Peyer's patch (tissue), 4 donors: ENCODE measurements at regions not wholly inside any gene's neighbourhood (a gene's known extent, or its start where the extent isn't known, plus 50 kb on each side); places are given as distances from the start of the nearest gene placed in this dataset.

ENCODE experiments used
- POLR2A ChIP-seq, 2 donors: fragments of 450-650 bp; IDR thresholded peaks; one replicate each; pipeline ENCODE4 v1.5.1; 2017; ENCODE audit warnings: antibody characterized with exemption in 2 of 2, mild to moderate bottlenecking in 2 of 2, moderate library complexity in 2 of 2
- TF ChIP-seq, protein P1 (sequence below), 6 experiments: fragments of 450-650 bp in 4 of 6; fragments of 200-600 bp in 2 of 6; sonication (generic) in 1 of 6; IDR thresholded peaks; one replicate each; pipeline ENCODE4 v1.5.1; 2017 to 2019; ENCODE audit warnings: antibody characterized with exemption in 6 of 6, mild to moderate bottlenecking in 3 of 6, moderate library complexity in 1 of 6

DNA sequence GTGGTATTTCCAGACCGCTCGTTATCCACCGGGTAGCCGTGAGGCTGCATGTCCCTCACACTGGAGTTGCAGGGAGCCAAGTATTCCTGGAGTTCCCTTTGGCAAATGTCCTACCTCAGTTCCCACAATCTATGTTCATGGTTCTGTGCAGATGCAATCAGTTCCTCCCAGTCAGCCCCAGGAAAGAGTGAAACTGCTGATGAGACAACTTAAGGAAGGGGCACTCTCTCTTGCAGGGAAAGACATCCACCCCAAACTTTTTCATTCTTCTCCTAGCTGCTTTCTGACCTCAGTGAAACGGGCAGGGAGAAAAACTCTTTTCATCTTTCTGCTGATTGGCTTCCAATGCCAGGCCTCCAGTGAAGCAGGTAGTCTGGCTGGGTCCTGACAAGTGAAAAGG lies 205.1 kb upstream of the TMEM45B start:
- TF ChIP-seq POLR2A (IDR thresholded peaks at IDR 0.05), result no peak
- TF ChIP-seq, protein P1, sequence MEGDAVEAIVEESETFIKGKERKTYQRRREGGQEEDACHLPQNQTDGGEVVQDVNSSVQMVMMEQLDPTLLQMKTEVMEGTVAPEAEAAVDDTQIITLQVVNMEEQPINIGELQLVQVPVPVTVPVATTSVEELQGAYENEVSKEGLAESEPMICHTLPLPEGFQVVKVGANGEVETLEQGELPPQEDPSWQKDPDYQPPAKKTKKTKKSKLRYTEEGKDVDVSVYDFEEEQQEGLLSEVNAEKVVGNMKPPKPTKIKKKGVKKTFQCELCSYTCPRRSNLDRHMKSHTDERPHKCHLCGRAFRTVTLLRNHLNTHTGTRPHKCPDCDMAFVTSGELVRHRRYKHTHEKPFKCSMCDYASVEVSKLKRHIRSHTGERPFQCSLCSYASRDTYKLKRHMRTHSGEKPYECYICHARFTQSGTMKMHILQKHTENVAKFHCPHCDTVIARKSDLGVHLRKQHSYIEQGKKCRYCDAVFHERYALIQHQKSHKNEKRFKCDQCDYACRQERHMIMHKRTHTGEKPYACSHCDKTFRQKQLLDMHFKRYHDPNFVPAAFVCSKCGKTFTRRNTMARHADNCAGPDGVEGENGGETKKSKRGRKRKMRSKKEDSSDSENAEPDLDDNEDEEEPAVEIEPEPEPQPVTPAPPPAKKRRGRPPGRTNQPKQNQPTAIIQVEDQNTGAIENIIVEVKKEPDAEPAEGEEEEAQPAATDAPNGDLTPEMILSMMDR (IDR thresholded peaks at IDR 0.05), result no peak
